ENCODE measurements at regions not wholly inside any gene's neighbourhood (a gene's known extent, or its start where the extent isn't known, plus 50 kb on each side); places are given as distances from the start of the nearest gene placed in this dataset.

DNA sequence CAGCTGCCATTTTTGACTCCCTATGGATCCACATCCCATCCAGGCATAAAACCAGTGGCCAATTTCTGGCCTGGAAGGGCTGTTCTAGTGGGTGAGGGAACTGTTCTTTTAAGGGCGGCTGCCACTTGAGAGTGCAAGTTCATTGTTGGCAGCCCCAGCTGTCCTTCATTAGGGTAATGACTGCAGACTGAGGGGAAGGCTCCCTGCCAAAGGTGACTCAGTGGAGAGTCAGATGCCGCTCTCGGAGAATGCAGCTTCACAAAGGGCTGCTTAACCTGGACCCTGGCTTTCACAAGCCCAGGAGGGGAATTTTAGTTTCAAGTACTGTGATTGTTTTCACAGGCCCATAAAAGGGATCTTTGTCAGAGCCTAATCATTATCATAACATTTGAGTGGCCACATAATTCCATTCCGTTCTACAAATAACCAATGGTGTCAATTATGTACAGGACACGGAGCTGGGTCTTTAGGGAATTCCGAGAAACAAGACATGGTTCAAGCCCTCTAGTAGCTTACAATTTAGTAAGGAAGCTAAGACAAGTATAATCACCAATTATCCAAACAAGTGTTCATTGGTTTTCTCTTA lies 235.7 kb downstream of the CDCA7 start:
- TF ChIP-seq POLR2A (IDR thresholded peaks at IDR 0.05) (no peak), CTCF (IDR thresholded peaks at IDR 0.05) (no peak)
